Muscle layer of colon (tissue), 2 donors: ENCODE measurements at regions not wholly inside any gene's neighbourhood (a gene's known extent, or its start where the extent isn't known, plus 50 kb on each side); places are given as distances from the start of the nearest gene placed in this dataset.
"Not testable (repeated sequence)": the region's sequence is repeated elsewhere in the genome, so short reads cannot be mapped to it uniquely, and the experiment has no call there.

Experiments
- H3K27ac ChIP-seq: one replicate; pipeline ENCODE4 v1.7.0; 2013; ENCODE audit warnings: low read depth, mild to moderate bottlenecking, low read length, moderate library complexity
- H3K27me3 ChIP-seq, 2 donors: one replicate each; pipeline ENCODE4 v1.7.0; 2013; ENCODE audit warnings: low read length in 2 of 2, mild to moderate bottlenecking in 2 of 2; ENCODE audit not compliant: insufficient read depth in 2 of 2, control insufficient read depth in 1 of 2
- H3K36me3 ChIP-seq: one replicate; pipeline ENCODE4 v1.7.0; 2013; ENCODE audit warnings: mild to moderate bottlenecking, low read length; ENCODE audit not compliant: insufficient read depth
- H3K4me1 ChIP-seq: one replicate; pipeline ENCODE4 v1.7.0; 2013; ENCODE audit warnings: mild to moderate bottlenecking, low read length; ENCODE audit not compliant: insufficient read depth
- H3K4me3 ChIP-seq, 2 donors: one replicate each; pipeline ENCODE4 v1.7.0; 2013; ENCODE audit warnings: low read length in 2 of 2, low read depth in 1 of 2, mild to moderate bottlenecking in 1 of 2, moderate library complexity in 1 of 2
- H3K9ac ChIP-seq: one replicate; pipeline ENCODE4 v1.7.0; 2013; ENCODE audit warnings: low read length
- H3K9me3 ChIP-seq: one replicate; pipeline ENCODE4 v1.7.0; 2013; ENCODE audit warnings: mild to moderate bottlenecking, low read length
- donor health status: abdominal sarcoma.
- donor health status: Adenocarcinoma of cecum.

- Histone ChIP-seq H3K36me3 (no peaks in the 10 kb centered on the region), H3K4me1 (peaks cover 5% of the 10 kb centered on the region), H3K9me3 (no peaks in the 10 kb centered on the region), H3K27me3 (no peaks in the 10 kb centered on the region), H3K4me3 (no peak overlapping the region), H3K9ac (no peak overlapping the region), H3K27ac (no peak overlapping the region)
Measured at GRCh38 chr21:20010691-20011200, 987.5 kb upstream of the NCAM2 start.

DNA sequence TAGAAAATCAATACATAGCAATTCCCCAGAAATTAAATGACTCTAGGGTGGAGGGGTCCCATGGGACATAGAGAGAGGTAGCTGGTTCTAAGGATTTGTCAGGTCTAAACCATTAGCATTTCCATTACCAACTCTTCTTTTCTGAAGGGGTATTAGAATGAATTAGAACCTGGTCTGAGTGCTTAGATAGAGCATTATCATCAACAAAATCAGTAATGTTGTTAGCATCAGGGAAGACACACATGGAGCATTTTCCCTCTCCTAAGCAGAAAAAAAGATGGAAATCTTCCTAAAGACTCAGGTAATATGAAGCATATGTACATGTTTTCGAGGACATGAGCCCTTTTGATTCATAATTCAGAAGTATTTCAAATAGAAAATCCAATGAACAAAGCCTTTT is 984.4 kb upstream of the NCAM2 start:
- Histone ChIP-seq H3K27me3 (no peaks in the 10 kb centered on the region), H3K36me3 (no peaks in the 10 kb centered on the region), H3K4me1 (peaks cover 5% of the 10 kb centered on the region), H3K27ac (no peak overlapping the region), H3K9me3 (no peaks in the 10 kb centered on the region), H3K4me3 (no peak overlapping the region), H3K9ac (no peak overlapping the region)

DNA sequence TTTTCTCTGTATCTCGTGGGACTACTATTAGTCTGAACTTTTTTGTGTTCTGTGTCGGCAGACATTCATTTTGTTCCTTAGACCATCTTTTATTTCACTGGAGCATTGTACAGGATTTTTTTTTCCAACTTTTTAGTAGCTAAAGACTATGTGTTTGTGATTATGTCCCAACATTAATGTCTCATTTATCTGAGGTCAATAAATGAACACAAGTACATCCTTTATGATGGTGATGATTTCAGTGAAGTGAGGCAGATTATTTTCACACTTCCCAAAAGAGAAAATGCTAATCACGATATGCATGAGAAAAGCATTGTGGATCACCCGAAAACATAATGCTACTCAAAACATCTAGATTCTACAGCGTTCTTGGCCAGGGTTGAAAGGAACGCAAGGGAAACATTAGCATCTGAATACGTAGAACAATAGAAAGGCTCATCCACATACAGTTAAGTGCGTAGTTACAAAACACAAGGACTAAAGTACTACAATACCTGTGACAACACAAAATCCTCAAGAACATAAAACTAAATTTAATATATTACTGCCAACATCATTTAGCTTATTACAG is 981.7 kb upstream of the NCAM2 start:
- H3K27me3 ChIP-seq, result no peaks in the 10 kb centered on the region
- no peak overlapping the region for H3K9ac ChIP-seq

DNA sequence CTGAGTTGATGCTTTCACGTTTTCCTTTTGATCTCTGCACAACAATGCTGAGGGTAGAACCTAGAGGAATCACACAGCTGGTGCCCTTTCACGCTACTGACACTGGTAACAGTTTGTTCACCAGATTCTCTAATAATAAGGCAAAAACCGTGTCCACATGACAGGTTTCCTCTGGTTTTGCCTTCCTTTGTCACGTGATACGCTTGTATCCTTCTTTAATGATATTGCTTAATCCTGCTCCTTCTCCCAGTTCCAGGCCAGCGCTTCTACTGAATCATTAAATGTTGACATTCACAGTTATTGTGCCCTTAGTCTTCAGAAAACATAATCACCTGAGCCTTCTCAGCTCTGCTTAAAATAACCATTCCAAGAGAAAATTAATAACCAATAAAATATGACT is 978.2 kb upstream of the NCAM2 start:
- no peaks in the 10 kb centered on the region for H3K9me3 ChIP-seq
- H3K27ac ChIP-seq, result no peak overlapping the region
- no peaks in the 10 kb centered on the region for H3K4me1 ChIP-seq
- no peak overlapping the region for H3K9ac ChIP-seq
- no peaks in the 10 kb centered on the region for H3K27me3 ChIP-seq
- no peaks in the 10 kb centered on the region for H3K36me3 ChIP-seq
- no peak overlapping the region for H3K4me3 ChIP-seq

More for the DNA sequence above, 981.7 kb upstream of the NCAM2 start:
- H3K4me3 ChIP-seq, result no peak overlapping the region
- no peaks in the 10 kb centered on the region for H3K9me3 ChIP-seq
- no peaks in the 10 kb centered on the region for H3K4me1 ChIP-seq
- no peak overlapping the region for H3K27ac ChIP-seq
- no peaks in the 10 kb centered on the region for H3K36me3 ChIP-seq

- Histone ChIP-seq H3K27me3 (no peaks in the 10 kb centered on the region), H3K9ac (no peak overlapping the region), H3K36me3 (no peaks in the 10 kb centered on the region), H3K9me3 (no peaks in the 10 kb centered on the region), H3K4me1 (no peaks in the 10 kb centered on the region), H3K27ac (no peak overlapping the region), H3K4me3 (no peak overlapping the region)
Measured at GRCh38 chr21:20023193-20023592, 975.0 kb upstream of the NCAM2 start.

DNA sequence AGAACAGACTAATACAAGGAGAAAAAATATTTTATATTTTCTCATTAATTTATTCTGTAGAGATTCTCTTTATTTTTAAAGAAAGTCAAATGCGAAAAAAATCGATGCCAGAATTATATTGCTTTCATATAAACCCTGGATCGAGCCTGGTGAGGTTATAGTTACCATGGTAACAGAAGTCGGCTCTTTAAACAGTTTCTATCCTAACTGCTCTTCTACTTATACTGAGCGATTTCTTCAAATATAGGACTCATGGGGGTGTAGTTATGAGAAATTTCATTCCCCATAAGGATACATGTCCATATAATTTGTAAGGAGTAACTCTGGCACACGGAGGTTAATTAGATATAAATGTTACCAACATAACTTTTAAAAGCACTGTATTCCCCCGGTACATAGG is 973.5 kb upstream of the NCAM2 start:
- no peak overlapping the region for H3K27ac ChIP-seq
- H3K9me3 ChIP-seq, result no peaks in the 10 kb centered on the region
- H3K27me3 ChIP-seq, result no peaks in the 10 kb centered on the region
- no peaks in the 10 kb centered on the region for H3K4me1 ChIP-seq
- no peak overlapping the region for H3K4me3 ChIP-seq
- H3K9ac ChIP-seq, result no peak overlapping the region
- no peaks in the 10 kb centered on the region for H3K36me3 ChIP-seq

GRCh38 chr21:20026543-20026942 is 971.7 kb upstream of the NCAM2 start:
- Histone ChIP-seq H3K36me3 (no peaks in the 10 kb centered on the region), H3K27ac (no peak overlapping the region), H3K4me3 (no peak overlapping the region), H3K9me3 (no peaks in the 10 kb centered on the region), H3K27me3 (no peaks in the 10 kb centered on the region), H3K4me1 (no peaks in the 10 kb centered on the region), H3K9ac (no peak overlapping the region)

- Histone ChIP-seq H3K4me3 (no peak overlapping the region), H3K27me3 (no peaks in the 10 kb centered on the region)
Measured at GRCh38 chr21:20030390-20030789, 967.8 kb upstream of the NCAM2 start.

GRCh38 chr21:20031807-20032206 is 966.4 kb upstream of the NCAM2 start:
- H3K27me3 ChIP-seq, result no peaks in the 10 kb centered on the region
- no peaks in the 10 kb centered on the region for H3K36me3 ChIP-seq
- no peak overlapping the region for H3K9ac ChIP-seq
- H3K9me3 ChIP-seq, result no peaks in the 10 kb centered on the region
- H3K4me3 ChIP-seq, result no peak overlapping the region
- H3K4me1 ChIP-seq, result no peaks in the 10 kb centered on the region
- no peak overlapping the region for H3K27ac ChIP-seq

More at GRCh38 chr21:20030390-20030789, 967.8 kb upstream of the NCAM2 start:
- no peaks in the 10 kb centered on the region for H3K9me3 ChIP-seq
- H3K27ac ChIP-seq, result no peak overlapping the region
- no peaks in the 10 kb centered on the region for H3K36me3 ChIP-seq
- no peak overlapping the region for H3K9ac ChIP-seq
- no peaks in the 10 kb centered on the region for H3K4me1 ChIP-seq

GRCh38 chr21:20040768-20041167 is 957.4 kb upstream of the NCAM2 start:
- Histone ChIP-seq H3K9ac (no peak overlapping the region), H3K4me1 (no peaks in the 10 kb centered on the region), H3K4me3 (no peak overlapping the region), H3K27me3 (no peaks in the 10 kb centered on the region), H3K36me3 (no peaks in the 10 kb centered on the region), H3K27ac (no peak overlapping the region), H3K9me3 (no peaks in the 10 kb centered on the region)

- Histone ChIP-seq H3K9me3 (no peaks in the 10 kb centered on the region), H3K36me3 (no peaks in the 10 kb centered on the region), H3K4me3 (no peak overlapping the region), H3K27ac (no peak overlapping the region), H3K9ac (no peak overlapping the region), H3K4me1 (no peaks in the 10 kb centered on the region), H3K27me3 (no peaks in the 10 kb centered on the region)
Measured at GRCh38 chr21:20045197-20045596, 953.0 kb upstream of the NCAM2 start.

DNA sequence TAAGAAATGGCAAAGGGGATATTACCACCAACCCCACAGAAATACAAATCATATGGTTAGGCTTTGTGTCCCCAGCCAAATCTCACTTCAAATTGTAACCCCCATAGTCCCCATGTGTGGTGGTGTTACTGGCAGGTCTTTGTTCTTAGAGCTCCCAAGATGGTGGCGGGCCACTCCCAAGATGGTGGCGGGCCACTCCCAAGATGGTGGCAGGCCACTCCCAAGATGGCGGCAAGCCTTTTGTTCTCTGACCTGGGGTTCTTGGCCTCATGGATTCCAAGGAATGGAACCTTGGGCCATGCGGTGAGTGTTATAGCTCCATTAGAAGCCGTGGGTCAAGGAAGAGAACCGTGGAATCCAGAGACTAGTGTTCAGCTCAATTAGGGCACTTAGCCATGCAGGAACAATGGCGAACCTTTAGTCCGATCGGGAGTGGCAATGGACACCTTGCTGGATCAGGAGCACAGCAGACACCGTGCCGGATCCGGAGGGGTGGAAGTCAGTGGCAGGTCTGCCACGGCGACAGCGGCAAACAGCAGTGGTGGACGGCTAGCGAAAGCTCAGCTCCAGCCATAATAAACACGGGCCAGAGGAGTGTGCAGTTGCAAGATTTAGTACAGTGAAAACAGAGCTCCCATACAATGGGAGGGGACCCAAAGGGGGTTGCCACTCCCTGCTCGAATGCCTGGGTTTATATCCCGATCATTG is 949.9 kb upstream of the NCAM2 start:
- not testable (repeated sequence) for H3K4me1 ChIP-seq, H3K36me3 ChIP-seq, H3K9ac ChIP-seq, H3K9me3 ChIP-seq, H3K27ac ChIP-seq, H3K27me3 ChIP-seq, H3K4me3 ChIP-seq
